ENCODE measurements at regions not wholly inside any gene's neighbourhood (a gene's known extent, or its start where the extent isn't known, plus 50 kb on each side); places are given as distances from the start of the nearest gene placed in this dataset.

GRCh38 chr20:60759651-60760050, 492.4 kb upstream of the CDH4 start:
- Histone ChIP-seq H3K23ac (ENCODE audit: low read depth, low read length) (no peak overlapping the region), H2BK20ac (ENCODE audit: low read depth, low read length) (no peak overlapping the region), H2BK5ac (ENCODE audit: low read depth, low read length, poor library complexity, severe bottlenecking) (no peak overlapping the region), H3K79me1 (ENCODE audit: low read depth in 1 of 2, low read length in 2 of 2) (no peaks in the 10 kb centered on the region), H4K5ac (ENCODE audit: low read depth, low read length) (no peak overlapping the region), H4K91ac (ENCODE audit: insufficient read depth, low read depth, low read length) (no peak overlapping the region), H2BK15ac (ENCODE audit: low read depth, low read length) (no peak overlapping the region), H3K9me1 (ENCODE audit: insufficient read depth, low read length) (no peaks in the 10 kb centered on the region), H2AK9ac (replicated peaks; ENCODE audit: low read depth, low read length, poor library complexity) (no peak overlapping the region), H2AK5ac (ENCODE audit: low read depth, low read length) (no peak overlapping the region), H3K4me1 (ENCODE audit: control insufficient read depth, insufficient read depth, low read length) (no peaks in the 10 kb centered on the region), H3K18ac (ENCODE audit: low read depth, low read length) (no peak overlapping the region), H2BK120ac (ENCODE audit: low read depth, low read length) (no peak overlapping the region), H2AFZ (replicated peaks; ENCODE audit: low read length, poor library complexity) (no peak overlapping the region), H3K27ac (ENCODE audit: insufficient read depth, low read length) (no peak overlapping the region), H3K14ac (replicated peaks; ENCODE audit: low read depth, low read length) (no peak overlapping the region), H4K8ac (ENCODE audit: low read depth in 2 of 2, low read length in 2 of 2) (no peak overlapping the region), H3K4me2 (ENCODE audit: low read depth, low read length) (no peak overlapping the region), H3K27me3 (ENCODE audit: control insufficient read depth, insufficient read depth, low read length) (no peaks in the 10 kb centered on the region), H3K4ac (ENCODE audit: low read depth, low read length) (no peak overlapping the region), H4K20me1 (ENCODE audit: insufficient read depth, low read length) (no peaks in the 10 kb centered on the region), H3K36me3 (ENCODE audit: control insufficient read depth, insufficient read depth, low read length) (no peaks in the 10 kb centered on the region), H3K9me3 (ENCODE audit: control insufficient read depth, insufficient read depth, low read length) (peaks cover 29% of the 10 kb centered on the region), H3K4me3 (ENCODE audit: insufficient read depth, low read depth, low read length) (no peak overlapping the region), H3K9ac (ENCODE audit: low read depth, low read length) (no peak overlapping the region), H3K56ac (ENCODE audit: extremely low read depth, insufficient read depth, low read length) (no peak overlapping the region)
- ChIA-PET CTCF (no interaction called here), POLR2A (ENCODE audit: unreplicated experiment) (no interaction called here)
- no TSS peak for BruUV-seq (replicated peaks)
- 50% methylated on average over 1 of the region's 6 CpGs; no CpG with 5 or more reads in 1 of the 2 experiments for WGBS, 2 experiments (ENCODE audit: extremely low coverage in 2 of 2, insufficient read length in 1 of 2)
- no peak for DNase-seq
- TF ChIP-seq RCOR1 (IDR thresholded peaks at IDR 0.05; ENCODE audit: insufficient replicate concordance, low read length) (no peak), RAD21 (IDR thresholded peaks at IDR 0.05; ENCODE audit: low read length) (no peak), MXI1 (IDR thresholded peaks at IDR 0.05; ENCODE audit: borderline replicate concordance, low read depth, low read length) (no peak), NFE2L2 (IDR thresholded peaks at IDR 0.05; ENCODE audit: low read depth, low read length) (no peak), POLR2A (IDR thresholded peaks at IDR 0.05; ENCODE audit: low read depth, low read length) (no peak), RFX5 (IDR thresholded peaks at IDR 0.05; ENCODE audit: low read depth, low read length) (no peak), MAZ (IDR thresholded peaks at IDR 0.05; ENCODE audit: borderline replicate concordance, low read depth, low read length) (no peak), SMC3 (IDR thresholded peaks at IDR 0.05; ENCODE audit: low read depth, low read length) (no peak), BHLHE40 (IDR thresholded peaks at IDR 0.05; ENCODE audit: low read depth, low read length) (no peak), CEBPB (IDR thresholded peaks at IDR 0.05; ENCODE audit: low read depth, low read length) (no peak), CHD1 (IDR thresholded peaks at IDR 0.05; ENCODE audit: low read depth, low read length) (no peak), CTCF (conservative IDR thresholded peaks at IDR 0.05; ENCODE audit: low read depth, low read length) (no peak), MAFK (IDR thresholded peaks at IDR 0.05; ENCODE audit: low read depth, low read length) (no peak), FOS (IDR thresholded peaks at IDR 0.05; ENCODE audit: low read depth, low read length) (no peak)
- TF ChIP-seq, protein P1, sequence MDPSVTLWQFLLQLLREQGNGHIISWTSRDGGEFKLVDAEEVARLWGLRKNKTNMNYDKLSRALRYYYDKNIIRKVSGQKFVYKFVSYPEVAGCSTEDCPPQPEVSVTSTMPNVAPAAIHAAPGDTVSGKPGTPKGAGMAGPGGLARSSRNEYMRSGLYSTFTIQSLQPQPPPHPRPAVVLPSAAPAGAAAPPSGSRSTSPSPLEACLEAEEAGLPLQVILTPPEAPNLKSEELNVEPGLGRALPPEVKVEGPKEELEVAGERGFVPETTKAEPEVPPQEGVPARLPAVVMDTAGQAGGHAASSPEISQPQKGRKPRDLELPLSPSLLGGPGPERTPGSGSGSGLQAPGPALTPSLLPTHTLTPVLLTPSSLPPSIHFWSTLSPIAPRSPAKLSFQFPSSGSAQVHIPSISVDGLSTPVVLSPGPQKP (IDR thresholded peaks at IDR 0.05; ENCODE audit: borderline replicate concordance, low read depth, low read length) = no peak
- TF ChIP-seq, protein P2, sequence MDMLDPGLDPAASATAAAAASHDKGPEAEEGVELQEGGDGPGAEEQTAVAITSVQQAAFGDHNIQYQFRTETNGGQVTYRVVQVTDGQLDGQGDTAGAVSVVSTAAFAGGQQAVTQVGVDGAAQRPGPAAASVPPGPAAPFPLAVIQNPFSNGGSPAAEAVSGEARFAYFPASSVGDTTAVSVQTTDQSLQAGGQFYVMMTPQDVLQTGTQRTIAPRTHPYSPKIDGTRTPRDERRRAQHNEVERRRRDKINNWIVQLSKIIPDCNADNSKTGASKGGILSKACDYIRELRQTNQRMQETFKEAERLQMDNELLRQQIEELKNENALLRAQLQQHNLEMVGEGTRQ (IDR thresholded peaks at IDR 0.05; ENCODE audit: low read depth, low read length) = no peak
- in situ Hi-C loops (cut with MboI; ENCODE audit: low sequenced_read_pairs) = no loop called here
- ATAC-seq (ENCODE audit: low read depth) = no peak
- dilution Hi-C loops (cut with HindIII; ENCODE audit: low sequenced_read_pairs, unreplicated experiment) = no loop called here
- intact Hi-C loops (cut with micrococcal nuclease) = no loop called here
